HCT116 (cell line): ENCODE measurements at regions not wholly inside any gene's neighbourhood (a gene's known extent, or its start where the extent isn't known, plus 50 kb on each side); places are given as distances from the start of the nearest gene placed in this dataset.

Source experiments
- ATAC-seq: fragments of 200-7000 bp; cut with Tn5 transposase; 2 replicates; pipeline ENCODE4 v1.9.1; 2020; ENCODE audit warnings: mild to moderate bottlenecking, moderate library complexity
- BruUV-seq: library from RNA; stranded (reverse); fragments of 400-500 nt; replicated peaks from 2 replicates; lab custom pipeline; 2021; lab: Mats Ljungman, UMichigan
- CTCF ChIA-PET: fragments of 300-600 bp; sonication (Branson Sonifier 250); formaldehyde crosslinking; loops from one replicate; lab custom pipeline; 2021; ENCODE audit warnings: antibody characterized with exemption; lab: Charles Lee
- POLR2A ChIA-PET: fragments of 300-600, 350-600 bp; sonication (Branson Sonifier 250); formaldehyde crosslinking; loops from one replicate; lab custom pipeline; 2021; ENCODE audit warnings: antibody characterized with exemption; lab: Charles Lee
- RAD21 ChIA-PET, 2 experiments: fragments of 300-600 bp; sonication (Branson Sonifier 250); formaldehyde crosslinking; loops; one replicate each; lab custom pipeline; 2023; ENCODE audit warnings: low total read pairs in 2 of 2; ENCODE audit not compliant: uncharacterized antibody in 2 of 2, unreplicated experiment in 2 of 2, low non-redundant PET in 1 of 2; lab: Charles Lee
- DNase-seq: peaks from one replicate; pipeline ENCODE4 v3.0.0-alpha.2; 2010; ENCODE audit warnings: low read depth, low spot score
- H2AFZ ChIP-seq: fragments of 200-600 bp; shearing (Covaris generic), sonication (generic); 2 replicates; pipeline ENCODE4 v1.6.1; 2017; ENCODE audit warnings: low read depth, mixed run types, mixed read lengths, antibody characterized with exemption, low read length; ENCODE audit not compliant: poor library complexity, severe bottlenecking
- H3K27ac ChIP-seq: 2 replicates; pipeline ENCODE4 v1.5.1; 2012; ENCODE audit warnings: low read depth, low read length
- H3K27me3 ChIP-seq: fragments of 200-600 bp; sonication (generic); 2 replicates; pipeline ENCODE4 v1.6.1; 2016; ENCODE audit warnings: mixed run types, low read length, mixed read lengths; ENCODE audit not compliant: insufficient read depth
- H3K36me3 ChIP-seq, 2 experiments: fragments of 200-500 bp in 1 of 2; fragments of 200-600 bp in 1 of 2; sonication (Bioruptor generic) in 1 of 2; sonication (generic) in 1 of 2; 2 replicates each; pipeline versions ENCODE4 v1.5.1 to v1.6.1; 2014 to 2016; ENCODE audit warnings: low read length in 2 of 2, inconsistent platforms in 1 of 2, mixed read lengths in 1 of 2, mixed run types in 1 of 2; ENCODE audit not compliant: insufficient read depth in 2 of 2, control insufficient read depth in 1 of 2
- H3K4me1 ChIP-seq, 2 experiments: fragments of 200-600 bp in 1 of 2; sonication (generic) in 1 of 2; 2 replicates each; pipeline versions ENCODE4 v1.5.1 to v1.6.1; 2012 to 2017; ENCODE audit warnings: low read length in 2 of 2, inconsistent platforms in 1 of 2, mild to moderate bottlenecking in 1 of 2, mixed read lengths in 1 of 2, mixed run types in 1 of 2, moderate library complexity in 1 of 2; ENCODE audit not compliant: insufficient read depth in 2 of 2, control insufficient read depth in 1 of 2
- H3K4me2 ChIP-seq: fragments of 200-600 bp; sonication (generic); 2 replicates; pipeline ENCODE4 v1.6.1; 2017; ENCODE audit warnings: mixed run types, low read length, mixed read lengths
- H3K4me3 ChIP-seq, 2 experiments: fragments of 200-600 bp in 1 of 2; sonication (generic) in 1 of 2; replicated peaks in 1 of 2; 2 replicates each; pipeline ENCODE4 v1.5.1; 2011 to 2016; ENCODE audit warnings: low read length in 2 of 2, control low read depth in 1 of 2, low read depth in 1 of 2, mild to moderate bottlenecking in 1 of 2, mixed read lengths in 1 of 2, mixed run types in 1 of 2
- H3K79me2 ChIP-seq: fragments of 200-600 bp; sonication (generic); 2 replicates; pipeline ENCODE4 v1.6.1; 2017; ENCODE audit warnings: mild to moderate bottlenecking, mixed run types, low read length, moderate library complexity, mixed read lengths; ENCODE audit not compliant: insufficient read depth
- H3K9ac ChIP-seq: fragments of 200-600 bp; sonication (generic); 2 replicates; pipeline ENCODE4 v1.6.1; 2016; ENCODE audit warnings: low read length, mixed read lengths
- H3K9me2 ChIP-seq: fragments of 200-600 bp; sonication (generic), shearing (Covaris generic); 2 replicates; pipeline ENCODE4 v1.6.1; 2017; ENCODE audit warnings: mixed run types, mild to moderate bottlenecking, moderate library complexity; ENCODE audit not compliant: insufficient read depth
- H3K9me3 ChIP-seq, 2 experiments: fragments of 200-500 bp in 1 of 2; fragments of 200-600 bp in 1 of 2; sonication (Bioruptor generic) in 1 of 2; sonication (generic) in 1 of 2; 2 replicates each; pipeline ENCODE4 v1.6.1; 2014 to 2017; ENCODE audit warnings: low read length in 2 of 2, mixed read lengths in 2 of 2, inconsistent platforms in 1 of 2, low read depth in 1 of 2, mild to moderate bottlenecking in 1 of 2, mixed run types in 1 of 2, moderate library complexity in 1 of 2; ENCODE audit not compliant: control insufficient read depth in 1 of 2, insufficient read depth in 1 of 2
- H4K20me1 ChIP-seq: fragments of 200-600 bp; sonication (generic), shearing (Covaris generic); 2 replicates; pipeline ENCODE4 v1.6.1; 2017; ENCODE audit warnings: mixed run types, mild to moderate bottlenecking, moderate library complexity; ENCODE audit not compliant: insufficient read depth
- CTCF ChIP-seq, 3 experiments: fragments of 200-600 bp in 1 of 3; sonication (generic) in 1 of 3; IDR thresholded peaks in 2 of 3; conservative IDR thresholded peaks in 1 of 3; 2 replicates each; pipeline ENCODE4 v1.5.1; 2012 to 2017; ENCODE audit warnings: low read depth in 2 of 3, low read length in 2 of 3, antibody characterized with exemption in 1 of 3, borderline replicate concordance in 1 of 3, control low read depth in 1 of 3, mild to moderate bottlenecking in 1 of 3, mixed read lengths in 1 of 3, mixed run types in 1 of 3, moderate library complexity in 1 of 3; ENCODE audit not compliant: insufficient read depth in 1 of 3
- EGR1 ChIP-seq: IDR thresholded peaks from 2 replicates; pipeline ENCODE4 v1.6.1; 2012; ENCODE audit warnings: low read depth
- EZH2 ChIP-seq: fragments of 200-600 bp; sonication (generic); IDR thresholded peaks from 2 replicates; pipeline ENCODE4 v1.6.1; 2017; ENCODE audit warnings: antibody characterized with exemption, mixed run types
- MAX ChIP-seq: IDR thresholded peaks from 2 replicates; pipeline ENCODE4 v1.6.1; 2012
- POLR2A ChIP-seq: IDR thresholded peaks from 2 replicates; pipeline ENCODE4 v1.7.0; 2011; ENCODE audit warnings: borderline replicate concordance; ENCODE audit not compliant: insufficient read depth, insufficient read length; ENCODE audit errors: extremely low read depth
- RAD21 ChIP-seq: IDR thresholded peaks from 2 replicates; pipeline ENCODE4 v1.6.1; 2012; ENCODE audit warnings: low read depth, mild to moderate bottlenecking
- SIN3A ChIP-seq: IDR thresholded peaks from 2 replicates; pipeline ENCODE4 v1.6.1; 2012; ENCODE audit warnings: low read depth
- SP1 ChIP-seq: IDR thresholded peaks from 2 replicates; pipeline ENCODE4 v1.6.1; 2012; ENCODE audit warnings: low read depth
- YY1 ChIP-seq: IDR thresholded peaks from 2 replicates; pipeline ENCODE4 v1.6.1; 2011; ENCODE audit warnings: low read length, low read depth, moderate library complexity, mild to moderate bottlenecking; ENCODE audit not compliant: insufficient replicate concordance; ENCODE audit errors: extremely low read depth
- ZFX ChIP-seq: fragments of 450-650 bp; IDR thresholded peaks from 2 replicates; pipeline ENCODE4 v1.6.1; 2017
- intact Hi-C: fragments of 100-400 bp; cut with micrococcal nuclease; formaldehyde crosslinking; loops from 2 replicates; pipeline ENCODE4 v1.10.0; 2022

GRCh38 chr4:79764120-79764519, 308.9 kb downstream of the ANTXR2 start:
- no peak for ATAC-seq
- ChIA-PET RAD21 (no interaction called here), CTCF (no interaction called here), POLR2A (no interaction called here)
- BruUV-seq = no TSS peak
- H3K9me2 ChIP-seq = no peaks in the 10 kb centered on the region
- no peaks in the 10 kb centered on the region for H3K9me3 ChIP-seq
- no peaks in the 10 kb centered on the region for H3K79me2 ChIP-seq
- H3K27me3 ChIP-seq = no peaks in the 10 kb centered on the region
- no peak overlapping the region for H2AFZ ChIP-seq
- no peaks in the 10 kb centered on the region for H4K20me1 ChIP-seq
- H3K4me1 ChIP-seq = no peaks in the 10 kb centered on the region
- no peak overlapping the region for H3K4me2 ChIP-seq
- no peak overlapping the region for H3K9ac ChIP-seq
- DNase-seq = no peak
- no peak overlapping the region for H3K4me3 ChIP-seq
- H3K27ac ChIP-seq = no peak overlapping the region
- intact Hi-C loops = no loop called here
- TF ChIP-seq EGR1 (no peak), ZFX (no peak), RAD21 (no peak), YY1 (no peak), SIN3A (no peak), SP1 (no peak), EZH2 (no peak), POLR2A (no peak)
- TF ChIP-seq, all 23 proteins: peak for 0
- no peaks in the 10 kb centered on the region for H3K36me3 ChIP-seq

GRCh38 chr4:79763486-79764075, 309.4 kb downstream of the ANTXR2 start:
- no peaks in the 10 kb centered on the region for H4K20me1 ChIP-seq
- H3K79me2 ChIP-seq = no peaks in the 10 kb centered on the region
- ATAC-seq = peak; percentile 55; the same call in 1 of the 2 replicates
- H3K27me3 ChIP-seq = no peaks in the 10 kb centered on the region
- no TSS peak for BruUV-seq
- no peak overlapping the region for H3K4me2 ChIP-seq
- no peaks in the 10 kb centered on the region for H3K9me3 ChIP-seq
- H3K27ac ChIP-seq = no peak overlapping the region
- no peak overlapping the region for H2AFZ ChIP-seq
- ChIA-PET POLR2A (no interaction called here), RAD21 (no interaction called here)
- H3K9me2 ChIP-seq = no peaks in the 10 kb centered on the region
- intact Hi-C loops = no loop called here
- H3K9ac ChIP-seq = no peak overlapping the region
- no peak overlapping the region for H3K4me3 ChIP-seq
- DNase-seq = no peak
- no peaks in the 10 kb centered on the region for H3K36me3 ChIP-seq
- no peak for TF ChIP-seq MAX
- peak in 1 of 3 experiments; percentile 29; a peak in 1 of 6 replicates for TF ChIP-seq CTCF (IDR thresholded peaks at IDR 0.05 in 2 of 3, conservative IDR thresholded peaks at IDR 0.05 in 1 of 3; ENCODE audit: borderline replicate concordance in 1 of 3, insufficient read depth in 1 of 3, low read depth in 2 of 3, low read length in 2 of 3)
- TF ChIP-seq, all 23 proteins: peak for 1
- H3K4me1 ChIP-seq = no peaks in the 10 kb centered on the region
- CTCF ChIA-PET = no interaction called here
